Heart left ventricle (tissue), 16 donors: ENCODE measurements at regions not wholly inside any gene's neighbourhood (a gene's known extent, or its start where the extent isn't known, plus 50 kb on each side); places are given as distances from the start of the nearest gene placed in this dataset.
"Not testable (repeated sequence)": the region's sequence is repeated elsewhere in the genome, so short reads cannot be mapped to it uniquely, and the experiment has no call there.

Experiments
- ATAC-seq, 4 donors: fragments of 200-7000 bp; cut with Tn5 transposase; one replicate each; pipeline ENCODE4 v1.9.1; 2020 to 2022; ENCODE audit warnings: moderate library complexity in 4 of 4, mild to moderate bottlenecking in 3 of 4, moderate number of reproducible peaks in 1 of 4
- DNase-seq, 5 donors: peaks; one replicate each; pipeline ENCODE4 v3.0.0-alpha.2; 2020
- H3K27ac ChIP-seq, 12 donors: fragments of 200-600 bp; sonication (generic) in 4 of 12; one replicate each; pipeline versions ENCODE4 v1.5.0 to v1.8.0; 2016 to 2022; ENCODE audit warnings: mild to moderate bottlenecking in 2 of 12
- H3K27me3 ChIP-seq, 9 donors: fragments of 200-600 bp; sonication (generic) in 2 of 9; one replicate each; pipeline versions ENCODE4 v1.5.1 to v1.8.0; 2016 to 2022; ENCODE audit warnings: mild to moderate bottlenecking in 3 of 9
- H3K36me3 ChIP-seq, 9 donors: fragments of 200-600 bp; sonication (generic) in 2 of 9; one replicate each; pipeline versions ENCODE4 v1.5.0 to v1.8.0; 2018 to 2022; ENCODE audit warnings: mild to moderate bottlenecking in 2 of 9
- H3K4me1 ChIP-seq, 12 donors: fragments of 200-600 bp; sonication (generic) in 4 of 12; one replicate each; pipeline versions ENCODE4 v1.5.0 to v1.8.0; 2016 to 2022; ENCODE audit warnings: mild to moderate bottlenecking in 3 of 12
- H3K4me3 ChIP-seq, 12 donors: fragments of 200-600 bp; sonication (generic) in 4 of 12; one replicate each; pipeline versions ENCODE4 v1.5.0 to v1.8.0; 2017 to 2022; ENCODE audit warnings: mild to moderate bottlenecking in 9 of 12, moderate library complexity in 4 of 12
- H3K9me3 ChIP-seq, 12 donors: fragments of 200-600 bp; sonication (generic) in 4 of 12; one replicate each; pipeline versions ENCODE4 v1.5.0 to v1.8.0; 2016 to 2022; ENCODE audit warnings: mild to moderate bottlenecking in 1 of 12
- CTCF ChIP-seq, 12 donors: fragments of 200-600 bp; sonication (generic) in 4 of 12; IDR thresholded peaks; one replicate each; pipeline versions ENCODE4 v1.5.0 to v1.8.0; 2018 to 2022; ENCODE audit warnings: antibody characterized with exemption in 12 of 12, mild to moderate bottlenecking in 5 of 12
- POLR2A ChIP-seq, 2 donors: fragments of 450-650 bp; IDR thresholded peaks; one replicate each; pipeline ENCODE4 v1.6.1; 2017; ENCODE audit warnings: antibody characterized with exemption in 2 of 2, mild to moderate bottlenecking in 2 of 2, moderate library complexity in 2 of 2
- WGBS, 4 donors: extraction: QIAGEN DNeasy Blood & Tissue Kit in 2 of 4; methylation state at CpG; one replicate each; pipeline versions ENCODE4 v1.1.5 to v1.1.7; 2013 to 2018; 5-methylcytosine and 5-hydroxymethylcytosine counted together
- intact Hi-C, 10 donors: fragments of 100-400 bp; cut with DNase I; formaldehyde crosslinking; loops; one replicate each; pipeline versions ENCODE4 v1.11.1 to v1.14.2; 2022
- donor health status: ischemic (EF 13 %, LVEDD 7.1; RV severe dilation, severe dysfunction).
- donor health status: healthy with polysubstance abuse.
- donor health status: DM: no; HTN: yes; CAD: no.
- donor health status: DM: no; HTN: no; CAD: no.
- donor health status: ischemic (EF 25% LVEDD 6.9; RV normal size, moderate dysfunction).
- donor health status: ischemic (EF 25% LVEDD 5.7; RV mildly dilated, moderate dysfunction).
- donor health status: healthy.
- donor health status: DM: yes; HTN: yes; CAD: no.
- donor health status: ischemic (EF 35%, LVEDD 5.7; RV mildly dilated, moderate dysfunction).
- donor health status: nonischemic (EF 11% LVEDD 7.7; RV severe dilation, severe dysfunction).
- donor health status: DM: yes; HTN: yes; CAD: no.
- donor health status: PGD.
- donor health status: ischemic (EF 29% LVEDD 5.4; RV normal size, mild dysfunction).
- donor health status: nonischemic (EF 23%, LVEDD 6.1; RV moderate dilation, normal function).

GRCh38 chr18:75691483-75691882 lies 264.0 kb upstream of the SMIM21 start:
- DNase-seq (no peak), ATAC-seq (no peak)
- Histone ChIP-seq H3K4me3 (no peak overlapping the region), H3K27ac (no peak overlapping the region), H3K9me3 (no peaks in the 10 kb centered on the region), H3K36me3 (no peaks in the 10 kb centered on the region), H3K27me3 (peaks cover 0 to 6% (median 0%) of the 10 kb centered on the region in 9 donors), H3K4me1 (no peaks in the 10 kb centered on the region)
- TF ChIP-seq POLR2A (IDR thresholded peaks at IDR 0.05), result no peak
- TF ChIP-seq CTCF (IDR thresholded peaks at IDR 0.05), result no peak
- intact Hi-C loops, result no loop called here
- WGBS, 4 donors, result 84 to 94% (median 89%) methylated on average over 7 to 8 of the region's 8 CpGs

- H3K4me1 ChIP-seq, H3K9me3 ChIP-seq, H3K4me3 ChIP-seq, ATAC-seq, H3K36me3 ChIP-seq, DNase-seq, intact Hi-C loops, H3K27me3 ChIP-seq, H3K27ac ChIP-seq: not testable (repeated sequence)
- WGBS, 4 donors, result 92 to 98% (median 95%) methylated on average over 3 of the region's 3 CpGs
Observed at GRCh38 chr18:75690283-75690682, 262.8 kb upstream of the SMIM21 start.

- H3K4me1 ChIP-seq, result no peaks in the 10 kb centered on the region
- no peaks in the 10 kb centered on the region for H3K9me3 ChIP-seq
- no peak overlapping the region for H3K4me3 ChIP-seq
- DNase-seq, result no peak
- no peaks in the 10 kb centered on the region for H3K36me3 ChIP-seq
- intact Hi-C loops, result no loop called here
- H3K27ac ChIP-seq, result no peak overlapping the region
- 66 to 92% (median 74%) methylated on average over 2 of the region's 2 CpGs for WGBS, 4 donors
- TF ChIP-seq CTCF (IDR thresholded peaks at IDR 0.05), result no peak
- no peak for TF ChIP-seq POLR2A (IDR thresholded peaks at IDR 0.05)
- ATAC-seq, result no peak
- peaks cover 0 to 6% (median 0%) of the 10 kb centered on the region in 9 donors for H3K27me3 ChIP-seq
Observed at GRCh38 chr18:75687626-75688025, 260.1 kb upstream of the SMIM21 start.

GRCh38 chr18:75683426-75683825 lies 255.9 kb upstream of the SMIM21 start:
- Histone ChIP-seq H3K4me3 (no peak overlapping the region), H3K36me3 (no peaks in the 10 kb centered on the region), H3K27me3 (peaks cover 0 to 6% (median 0%) of the 10 kb centered on the region in 9 donors), H3K27ac (no peak overlapping the region), H3K4me1 (peaks cover 0 to 6% (median 0%) of the 10 kb centered on the region in 12 donors), H3K9me3 (no peaks in the 10 kb centered on the region)
- intact Hi-C loops, result no loop called here
- DNase-seq, result no peak
- WGBS, 4 donors, result 93 to 97% (median 95%) methylated on average over 8 of the region's 8 CpGs
- no peak for ATAC-seq
- TF ChIP-seq POLR2A (IDR thresholded peaks at IDR 0.05), result no peak
- TF ChIP-seq CTCF (IDR thresholded peaks at IDR 0.05), result no peak

GRCh38 chr18:75681538-75682115 lies 254.1 kb upstream of the SMIM21 start:
- Histone ChIP-seq H3K4me1 (peaks cover 0 to 7% (median 0%) of the 10 kb centered on the region in 12 donors), H3K9me3 (no peaks in the 10 kb centered on the region), H3K4me3 (no peak overlapping the region), H3K27ac (peak overlapping the region in 1 of 12 donors; percentile 32), H3K27me3 (no peaks in the 10 kb centered on the region), H3K36me3 (no peaks in the 10 kb centered on the region)
- TF ChIP-seq POLR2A (IDR thresholded peaks at IDR 0.05) (no peak), CTCF (IDR thresholded peaks at IDR 0.05) (no peak)
- no peak for DNase-seq
- no peak for ATAC-seq
- intact Hi-C loops, result no loop called here
- WGBS, 4 donors, result 83 to 91% (median 86%) methylated on average over 7 of the region's 7 CpGs
